SKM-1 (cell line): ENCODE measurements at regions not wholly inside any gene's neighbourhood (a gene's known extent, or its start where the extent isn't known, plus 50 kb on each side); places are given as distances from the start of the nearest gene placed in this dataset.
"Not testable (repeated sequence)": the region's sequence is repeated elsewhere in the genome, so short reads cannot be mapped to it uniquely, and the experiment has no call there.

Experiments used
- DNase-seq: peaks from one replicate; lab custom pipeline; 2025; ENCODE audit not compliant: unreplicated experiment; lab: John Stamatoyannopoulos, UW

DNA sequence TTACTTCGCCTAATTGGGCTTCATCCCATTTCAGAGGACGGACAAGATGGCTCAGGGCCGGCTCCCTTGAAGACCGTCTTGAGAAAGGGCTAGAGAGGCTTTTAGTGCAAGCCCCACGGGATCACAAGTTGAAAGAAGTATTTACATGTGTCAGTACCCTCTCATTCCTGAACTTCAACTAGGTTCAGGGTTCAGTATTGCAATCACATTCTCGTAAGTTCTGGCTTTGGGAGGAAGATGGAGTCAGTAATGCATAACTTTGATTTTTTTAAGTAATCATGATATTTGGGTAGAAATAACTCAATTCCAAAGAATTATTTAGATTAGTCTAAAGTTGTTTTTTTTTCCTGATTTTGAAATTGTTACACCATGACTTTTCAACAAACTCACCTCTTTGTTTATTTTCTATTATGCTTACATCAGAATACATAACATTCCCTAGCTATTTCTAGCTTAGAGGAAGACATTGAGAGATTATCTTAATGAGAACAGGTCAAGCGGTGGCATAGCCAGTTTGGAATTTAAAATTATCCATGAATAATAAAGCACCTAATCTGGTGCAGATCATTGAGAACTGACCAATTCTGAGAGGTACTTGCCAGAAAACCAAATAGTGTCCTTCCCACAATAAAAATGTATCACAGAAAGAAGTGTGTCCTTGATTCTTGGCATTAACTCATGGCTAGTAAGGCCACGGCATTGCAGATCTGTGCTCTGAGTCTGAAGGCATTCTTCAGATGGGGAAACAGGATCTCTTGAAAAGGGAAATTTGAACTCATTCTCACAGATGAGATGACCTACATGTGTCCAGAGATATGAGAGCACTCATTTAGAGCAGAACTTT is 92.1 kb upstream of the BLID start:
- DNase-seq: no peak

DNA sequence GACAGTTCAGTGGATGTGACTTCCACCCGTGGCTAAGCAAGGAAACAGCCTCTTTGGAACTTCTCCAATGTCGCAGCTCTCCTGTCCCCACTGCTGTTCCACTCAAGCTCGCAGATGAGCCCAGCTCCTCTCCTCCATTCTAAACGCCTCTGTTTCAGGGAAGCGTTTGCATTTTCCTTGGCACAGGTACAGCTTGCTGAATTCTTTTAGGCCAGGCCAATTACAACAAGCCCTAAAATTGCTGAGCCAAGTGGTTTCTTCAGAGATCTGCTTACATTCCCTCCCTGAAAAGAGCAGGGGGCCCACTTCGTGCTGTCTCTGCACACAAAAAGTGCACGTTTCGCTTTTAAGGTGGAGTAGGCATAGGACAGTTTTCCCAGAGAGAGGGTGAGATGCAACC is 91.5 kb upstream of the BLID start:
- no peak for DNase-seq

DNA sequence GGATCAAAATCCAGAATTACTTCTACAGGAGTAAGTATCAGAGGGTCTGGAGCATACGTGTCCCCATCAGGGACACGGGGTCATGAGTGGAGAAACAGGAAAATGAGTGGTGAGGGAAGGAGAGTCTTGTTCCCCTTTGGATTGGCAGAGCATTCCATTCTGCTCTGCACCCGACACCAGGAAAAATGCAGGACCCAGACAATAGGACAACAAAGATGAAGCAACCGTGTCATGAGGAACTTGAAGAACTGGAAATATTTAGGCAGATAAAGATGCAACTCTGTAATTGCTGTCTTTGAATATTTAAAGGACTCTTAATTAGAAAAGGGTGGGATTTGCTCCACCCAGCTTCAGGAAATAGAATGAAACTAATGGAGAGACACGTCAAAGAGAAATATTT is 89.0 kb upstream of the BLID start:
- no peak for DNase-seq

DNA sequence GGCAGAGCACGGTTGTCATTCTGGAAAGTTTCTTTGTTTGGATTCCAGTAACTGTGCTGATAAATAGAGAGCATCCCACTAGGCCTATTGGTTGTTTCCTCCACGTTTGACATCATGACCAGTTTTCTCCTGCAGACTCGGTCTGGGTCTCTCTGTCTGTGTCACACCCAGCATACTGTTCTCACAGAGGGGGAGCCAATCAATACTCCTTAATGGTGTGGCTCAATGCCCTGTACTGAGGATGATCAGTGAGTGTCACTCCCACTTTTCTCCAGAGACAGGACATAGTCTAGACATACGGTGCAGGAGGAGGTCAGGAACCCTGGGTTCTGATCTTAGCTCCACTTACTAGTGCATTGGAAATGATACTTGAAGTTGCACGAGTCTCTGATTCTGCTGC is 88.2 kb upstream of the BLID start:
- DNase-seq: no peak

DNA sequence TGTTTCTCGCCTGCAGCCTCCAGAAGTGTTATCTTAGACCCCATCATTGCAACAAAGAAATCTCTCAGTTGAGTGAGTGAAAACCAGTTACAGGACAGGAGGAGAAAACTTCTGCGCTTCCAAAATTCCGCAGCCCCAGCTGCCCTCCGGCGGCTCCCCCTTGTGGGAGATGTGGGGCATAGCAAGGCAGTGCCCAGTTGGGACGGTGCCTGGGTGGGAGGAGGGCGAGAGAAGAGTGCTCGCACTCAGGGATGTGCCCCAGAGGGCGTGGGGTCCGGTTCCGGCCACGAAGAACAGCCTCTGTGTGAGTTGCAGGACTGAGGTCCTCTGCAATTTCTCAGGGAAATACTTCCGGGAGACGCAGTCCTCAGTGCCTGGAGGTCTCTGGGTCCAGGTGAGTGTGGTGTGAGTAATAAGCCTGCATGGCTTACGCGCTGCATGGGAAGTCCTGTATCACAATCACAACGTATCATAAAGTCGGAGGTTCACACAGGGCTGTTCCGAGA is 87.0 kb upstream of the BLID start:
- peak; percentile 56 for DNase-seq

DNA sequence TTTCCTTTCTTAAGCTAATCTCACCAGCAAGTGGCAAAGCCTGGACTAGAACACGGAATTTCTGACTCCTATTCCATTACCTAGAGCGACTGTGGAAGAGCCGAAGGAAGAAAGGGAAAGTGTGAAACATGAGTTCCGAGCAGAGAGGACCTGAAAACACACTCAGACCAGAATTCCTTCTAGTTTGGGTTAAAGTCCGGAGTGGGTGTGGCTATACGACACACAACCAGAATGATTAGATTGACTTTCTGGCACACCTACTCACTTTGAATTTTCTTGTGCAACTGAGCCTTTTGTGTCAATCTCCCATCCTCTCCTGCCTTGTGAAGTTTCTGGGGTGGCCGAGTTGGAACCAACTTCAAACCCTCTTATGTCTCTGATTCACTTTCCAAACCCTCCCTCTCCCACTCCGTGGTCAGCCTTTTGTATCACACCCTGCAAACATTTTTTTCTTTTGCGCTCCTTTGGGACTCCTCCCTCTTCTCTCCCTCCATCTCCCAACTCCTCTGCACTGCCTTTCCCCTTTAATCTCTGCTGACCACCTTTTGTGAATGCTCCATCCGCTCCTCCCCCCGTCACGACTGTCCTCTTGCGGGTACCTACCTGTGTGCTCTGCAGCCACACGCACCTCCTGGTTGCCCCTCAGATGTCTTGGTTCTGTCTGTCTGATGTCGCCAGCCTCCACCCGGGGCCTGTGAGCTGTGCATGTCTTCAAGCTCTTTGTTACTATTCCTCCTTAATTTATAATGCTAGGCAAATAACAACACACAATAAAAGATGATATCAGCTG is 86.3 kb upstream of the BLID start:
- DNase-seq: no peak

DNA sequence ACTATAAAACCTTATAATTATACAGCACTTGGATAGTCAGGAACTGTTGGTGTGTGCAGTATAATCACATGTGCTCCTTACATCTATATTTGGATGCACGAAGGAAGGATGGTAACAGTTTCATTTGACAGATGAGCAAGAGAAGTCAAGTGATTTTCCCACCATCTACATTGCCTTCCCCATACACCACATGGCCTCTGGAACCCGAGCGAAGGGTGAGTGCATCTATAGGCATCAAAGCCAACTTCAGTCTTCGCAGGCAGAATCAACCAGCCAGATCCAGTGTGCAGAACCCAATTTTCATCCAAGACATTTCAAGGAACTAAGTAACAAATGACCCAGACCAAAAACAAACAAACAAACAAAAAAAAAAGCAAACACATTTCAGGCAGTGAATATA is 85.1 kb upstream of the BLID start:
- no peak for DNase-seq

DNA sequence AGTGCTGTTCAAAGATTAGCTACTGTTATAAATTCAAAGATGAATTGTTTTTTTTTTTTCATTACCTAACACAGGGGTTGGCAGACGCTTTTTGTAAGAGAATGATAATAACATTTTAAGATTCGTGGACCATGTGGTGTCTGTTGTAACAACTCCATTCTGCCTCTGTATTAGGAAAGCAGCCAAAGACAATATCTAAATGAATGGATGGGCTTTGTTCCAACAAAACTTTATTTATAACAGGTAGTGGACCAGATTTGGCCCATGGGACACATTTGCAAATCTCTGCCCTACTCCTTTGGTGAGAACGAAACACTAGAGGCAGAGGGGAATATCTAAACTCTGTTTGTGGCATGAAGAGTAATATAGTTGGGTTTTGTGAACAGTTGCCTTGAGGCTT is 83.6 kb upstream of the BLID start:
- DNase-seq: no peak

DNA sequence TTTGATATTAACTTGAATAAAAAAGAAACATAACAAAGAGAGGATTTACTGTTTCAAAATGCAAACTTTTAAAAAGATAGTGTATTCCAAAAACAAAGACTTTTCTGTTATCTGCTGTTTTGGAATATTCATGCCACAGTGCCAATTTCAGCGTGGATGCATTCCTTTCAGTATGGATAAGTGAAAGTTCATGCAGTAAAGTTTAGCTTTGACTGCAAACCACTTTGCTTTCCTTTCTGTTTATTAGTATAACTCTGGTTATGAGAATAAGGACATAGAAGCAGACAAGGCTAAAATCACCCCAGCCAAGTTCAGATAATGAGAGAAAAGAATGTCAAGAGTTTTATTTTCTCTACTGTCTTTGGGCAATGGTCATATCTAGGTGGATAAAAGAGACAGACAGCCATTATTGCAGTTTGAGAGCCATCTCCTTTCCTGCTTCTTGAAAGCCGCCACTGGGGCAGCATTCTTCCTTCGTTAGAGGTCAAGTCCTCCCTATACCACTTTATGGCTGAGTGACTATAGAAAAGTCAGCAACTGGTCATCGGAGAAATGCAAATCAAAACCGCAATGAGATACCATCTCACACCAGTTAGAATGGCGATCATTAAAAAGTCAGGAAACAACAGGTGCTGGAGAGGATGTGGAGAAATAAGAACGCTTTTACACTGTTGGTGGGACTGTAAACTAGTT is 82.4 kb upstream of the BLID start:
- DNase-seq: no peak

DNA sequence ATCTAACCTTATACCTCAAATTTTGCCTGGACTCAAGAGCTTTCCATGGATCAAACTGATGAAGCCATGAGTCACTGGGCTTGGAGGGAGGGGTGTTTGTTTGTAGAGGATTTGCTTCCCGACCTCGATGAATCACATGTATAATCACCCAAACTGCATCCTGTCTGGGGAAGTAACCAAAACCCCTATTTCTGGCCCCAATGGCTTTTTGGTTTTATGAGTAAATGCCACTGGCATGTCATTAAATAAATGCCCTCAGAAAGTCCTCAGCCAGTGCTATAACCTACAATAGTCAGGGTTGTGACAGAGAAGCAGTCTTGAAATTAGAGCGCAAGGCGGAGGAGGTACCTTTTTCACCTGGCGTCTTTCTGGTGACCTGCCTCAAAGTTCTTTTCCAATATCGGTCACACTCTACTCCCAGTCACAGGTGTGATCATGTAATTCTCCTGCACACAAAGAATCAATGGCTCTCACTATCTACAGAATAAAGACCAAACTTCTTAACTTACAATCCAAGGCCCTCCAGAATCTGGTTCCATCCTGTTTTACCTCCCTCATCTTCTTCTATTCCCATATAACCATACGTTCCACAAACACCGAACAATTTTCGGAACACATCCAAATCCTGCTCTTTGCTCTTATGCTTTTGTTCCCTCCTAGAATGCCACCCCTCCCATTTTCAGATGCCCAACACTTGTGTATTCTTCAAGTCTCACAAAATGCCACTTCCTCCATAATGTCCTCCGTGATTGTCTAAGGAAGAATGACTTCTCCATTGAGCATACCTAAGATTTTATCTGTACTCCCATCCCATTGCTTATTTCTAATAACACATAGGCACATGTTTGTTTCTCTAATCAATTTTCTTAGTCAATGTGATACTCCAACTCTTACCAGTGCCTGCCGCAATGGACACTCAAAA is 81.3 kb upstream of the BLID start:
- DNase-seq: no peak

DNA sequence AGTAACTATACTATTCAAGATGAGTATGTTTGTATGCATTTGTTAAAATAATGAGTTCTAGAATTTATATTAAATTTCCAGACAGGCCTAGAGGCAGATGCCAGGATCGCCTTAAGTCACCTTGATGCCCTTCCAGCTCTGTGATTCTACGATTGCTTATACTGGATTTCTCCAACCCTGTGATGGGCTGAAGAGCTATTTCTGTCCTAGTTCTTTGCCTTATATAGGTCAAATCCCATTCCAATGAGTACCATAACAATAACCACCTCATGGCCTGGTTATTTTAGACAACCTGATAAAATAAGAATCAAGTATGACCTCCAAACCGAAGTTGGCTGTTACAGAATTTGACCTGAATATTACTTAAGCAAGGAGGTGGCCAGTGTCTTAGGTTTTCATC is 79.8 kb upstream of the BLID start:
- DNase-seq: no peak

DNA sequence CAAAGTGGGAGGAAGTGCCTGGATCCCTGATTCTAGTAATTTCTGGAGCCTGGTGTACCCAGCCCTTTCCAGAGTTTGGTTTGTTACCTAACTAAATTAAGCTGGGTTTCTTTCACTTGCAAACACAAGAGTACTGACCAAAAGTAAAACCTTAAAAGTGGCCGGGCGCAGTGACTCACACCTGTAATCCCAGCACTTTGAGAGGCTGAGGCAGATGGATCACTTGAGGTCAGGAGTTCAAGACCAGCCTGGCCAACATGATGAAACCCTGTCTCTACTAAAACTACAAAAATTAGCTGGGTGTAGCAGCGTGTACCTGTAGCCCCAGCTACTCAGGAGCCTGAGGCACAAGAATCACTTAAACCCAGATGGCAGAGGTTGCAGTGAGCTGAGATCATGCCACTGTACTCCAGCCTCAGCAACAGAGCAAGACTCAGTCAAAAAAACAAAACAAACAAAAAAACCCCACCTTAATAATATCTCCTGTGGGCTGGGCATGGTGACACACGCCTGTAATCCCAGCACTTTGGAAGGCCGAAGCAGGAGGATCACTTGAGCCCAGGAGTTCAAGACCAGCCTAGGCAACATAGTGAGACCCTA is 78.0 kb upstream of the BLID start:
- DNase-seq: not testable (repeated sequence)

DNA sequence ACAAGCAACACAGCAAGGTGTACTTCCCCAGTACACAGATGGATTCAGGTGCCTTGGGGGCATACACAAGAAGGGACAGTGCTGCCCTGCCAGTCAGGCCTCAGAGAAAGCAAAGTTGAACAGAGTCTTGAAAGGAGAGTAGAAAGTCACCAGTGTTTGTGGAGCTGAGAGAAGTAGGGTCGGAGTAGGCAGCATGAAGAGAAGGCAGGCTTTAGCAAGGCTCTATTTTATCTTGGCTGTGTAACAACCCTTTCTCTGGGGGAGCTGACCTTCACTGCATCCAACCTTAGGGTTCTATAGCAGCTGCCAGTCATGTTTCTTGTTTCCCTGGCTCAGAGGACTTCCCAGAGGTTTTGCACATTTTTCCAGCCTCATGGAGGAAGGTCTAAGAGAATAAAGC is 77.4 kb upstream of the BLID start:
- no peak for DNase-seq

DNA sequence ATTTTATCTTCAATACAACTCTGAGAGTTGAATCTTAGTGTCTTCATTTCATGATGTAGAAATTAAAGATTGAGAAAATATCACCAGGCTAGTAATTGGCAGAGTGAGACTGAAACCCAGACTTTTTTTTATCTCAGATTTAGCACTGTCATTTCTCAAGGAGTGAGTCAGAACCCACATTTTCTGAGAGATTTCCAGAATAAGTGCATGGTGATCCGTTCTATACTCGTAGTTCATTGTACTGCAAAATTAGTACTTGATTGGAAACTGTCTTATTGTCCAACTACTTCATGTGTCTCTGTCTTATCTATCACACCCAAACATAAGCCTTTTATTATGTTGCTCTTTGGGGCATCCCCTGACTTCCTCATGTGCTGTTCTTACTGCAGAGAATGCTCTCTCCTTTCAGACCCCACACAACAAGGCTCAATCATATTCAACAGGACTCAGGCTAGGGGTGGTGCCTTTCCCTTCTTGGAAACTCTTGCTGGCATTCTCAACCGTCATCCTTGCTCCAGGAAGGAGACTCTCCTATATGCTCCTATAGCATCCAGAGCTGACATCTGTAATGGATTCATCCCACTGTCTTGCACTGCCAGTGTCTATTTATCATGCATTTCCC is 76.7 kb upstream of the BLID start:
- no peak for DNase-seq

DNA sequence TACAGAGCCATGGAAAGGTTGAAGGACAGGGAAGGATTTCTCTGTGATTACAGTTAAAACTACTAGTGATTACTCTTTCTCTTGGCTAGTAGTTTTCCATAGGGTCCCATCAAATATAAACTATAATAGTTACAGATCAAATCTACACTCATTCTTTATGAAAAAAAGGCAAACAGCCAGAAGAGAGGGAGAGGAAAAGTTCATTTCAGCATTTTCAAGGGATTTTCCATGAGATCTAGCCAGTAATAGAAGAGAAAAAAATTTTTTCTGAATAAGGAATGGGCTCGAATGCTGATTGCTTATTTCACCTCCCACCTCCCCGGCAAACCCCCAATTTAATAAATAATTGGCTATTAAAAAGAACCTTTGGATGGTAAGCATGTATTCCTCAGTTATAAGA is 74.8 kb upstream of the BLID start:
- DNase-seq: no peak

DNA sequence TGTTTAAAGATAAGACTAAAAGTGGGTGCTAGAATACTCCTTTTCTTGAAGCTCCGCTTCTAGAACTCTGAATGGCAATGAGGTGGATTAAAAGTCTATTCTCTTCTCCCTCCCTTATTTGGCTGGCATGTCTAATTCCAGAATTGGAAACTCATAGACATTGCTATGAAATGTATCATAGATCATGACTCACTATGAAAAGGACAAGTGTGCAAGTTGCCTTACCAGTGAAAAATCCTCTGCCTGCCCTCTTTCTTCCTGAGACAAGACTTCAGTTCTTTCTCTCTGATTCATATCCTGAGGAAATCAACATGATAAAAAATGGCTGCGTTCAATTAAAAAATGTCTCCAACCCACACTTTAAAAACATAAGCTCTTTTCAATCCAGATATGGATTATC is 73.2 kb upstream of the BLID start:
- DNase-seq: no peak

DNA sequence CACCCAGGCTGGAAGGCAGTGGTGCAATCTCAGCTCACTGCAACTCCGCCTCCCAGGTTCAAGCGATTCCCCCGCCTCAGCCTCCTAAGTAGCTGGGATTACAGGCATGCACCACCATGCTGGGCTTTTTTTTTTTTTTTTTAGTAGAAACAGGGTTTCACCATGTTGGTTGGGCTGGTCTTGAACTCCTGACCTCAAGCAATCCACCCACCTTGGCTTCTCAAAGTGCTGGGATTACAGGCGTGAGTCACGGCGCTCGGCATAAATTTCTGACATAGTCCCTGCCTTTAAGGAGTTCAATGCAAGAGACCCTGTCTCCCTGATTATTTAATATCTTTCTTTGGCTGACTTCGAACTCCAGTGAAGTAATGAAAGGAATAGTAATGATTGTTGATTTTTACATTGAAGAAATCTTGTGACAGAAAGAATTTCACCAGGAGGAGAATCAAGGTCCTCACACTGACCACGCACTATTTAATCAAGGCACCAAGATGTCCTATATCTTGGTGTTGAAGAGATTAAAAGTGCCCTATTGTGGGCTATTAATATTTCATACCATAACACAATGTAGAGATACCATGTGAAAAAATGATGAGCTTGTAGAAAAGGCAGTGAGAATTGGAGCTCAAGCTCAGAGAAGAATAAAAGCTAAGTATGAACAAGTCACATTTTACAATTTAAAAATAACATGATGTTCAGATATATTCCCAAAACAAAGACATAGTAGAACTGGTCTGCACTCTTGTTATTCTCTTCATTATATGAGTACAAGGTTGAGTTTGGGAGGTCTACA is 71.6 kb upstream of the BLID start:
- DNase-seq: no peak

DNA sequence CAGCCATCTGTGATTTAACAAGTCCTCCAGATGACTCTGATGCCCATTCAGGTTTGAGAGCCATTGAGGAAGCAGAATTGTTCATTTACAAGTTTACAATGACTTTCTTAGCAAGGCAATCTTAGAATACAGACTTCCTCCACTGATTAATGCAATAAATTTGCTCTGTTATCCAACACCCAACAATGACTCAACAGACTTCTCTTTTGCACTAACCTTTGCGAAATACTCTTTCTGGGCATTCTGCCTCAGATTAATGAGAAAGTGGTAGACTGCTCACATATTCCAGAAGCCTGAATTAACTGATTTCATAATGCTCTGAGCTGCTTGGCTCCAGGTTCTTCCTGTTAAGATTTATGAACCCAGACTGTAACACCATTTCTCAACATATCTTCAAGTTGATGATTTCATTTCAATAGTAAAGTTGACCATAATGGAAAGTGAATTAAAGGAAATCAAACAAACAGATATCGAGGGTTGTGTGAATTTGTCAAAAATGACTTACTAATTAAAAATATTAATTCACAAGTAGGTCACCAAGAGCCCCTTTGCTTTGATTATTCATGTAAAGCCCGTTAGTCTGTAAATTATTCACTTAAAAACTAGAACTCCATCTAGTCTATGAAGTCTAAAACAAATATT is 70.5 kb upstream of the BLID start:
- peak; percentile 93 for DNase-seq

DNA sequence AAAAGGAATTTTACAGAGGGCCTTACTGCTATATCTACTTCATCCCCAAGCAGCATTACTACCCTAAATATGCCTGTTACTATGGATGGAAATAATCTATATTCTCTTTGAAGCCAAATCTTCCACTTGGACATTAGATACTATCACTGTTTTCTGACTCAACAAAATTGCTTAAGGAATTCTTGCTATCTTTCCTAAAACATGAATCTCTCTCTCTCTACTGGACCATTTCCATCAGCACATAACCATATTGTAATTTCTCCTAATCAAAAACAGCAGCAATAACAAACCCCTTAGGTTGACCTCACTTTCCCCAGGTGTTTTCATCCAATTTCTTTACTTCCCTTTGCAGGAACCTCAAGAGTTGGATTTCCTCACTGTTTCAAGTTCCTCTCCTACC is 67.9 kb upstream of the BLID start:
- no peak for DNase-seq
